ENCODE measurements at regions not wholly inside any gene's neighbourhood (a gene's known extent, or its start where the extent isn't known, plus 50 kb on each side); places are given as distances from the start of the nearest gene placed in this dataset.
"Not testable (repeated sequence)": the region's sequence is repeated elsewhere in the genome, so short reads cannot be mapped to it uniquely, and the experiment has no call there.

DNA sequence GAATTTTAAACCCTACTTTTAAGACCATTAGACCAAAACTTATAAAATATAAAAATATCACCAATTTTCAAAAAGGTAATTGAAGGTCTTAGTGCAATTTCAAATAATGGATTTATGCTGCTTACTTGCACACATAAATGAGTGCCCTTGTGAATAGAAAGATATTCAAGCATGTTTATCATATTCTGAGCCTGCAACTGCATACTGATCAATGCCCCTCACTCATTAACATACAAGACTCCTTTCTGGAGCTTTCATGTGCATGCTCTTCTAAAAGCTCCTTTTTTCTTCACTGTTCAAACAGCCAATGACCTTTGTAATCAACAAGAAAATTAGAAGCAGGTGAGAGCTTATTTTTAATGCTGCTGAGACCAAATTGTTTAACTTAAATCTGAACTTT, 1139.3 kb downstream of the HACE1 start:
- no peak for DNase-seq
- intact Hi-C loops (cut with DNase I) = no loop called here

DNA sequence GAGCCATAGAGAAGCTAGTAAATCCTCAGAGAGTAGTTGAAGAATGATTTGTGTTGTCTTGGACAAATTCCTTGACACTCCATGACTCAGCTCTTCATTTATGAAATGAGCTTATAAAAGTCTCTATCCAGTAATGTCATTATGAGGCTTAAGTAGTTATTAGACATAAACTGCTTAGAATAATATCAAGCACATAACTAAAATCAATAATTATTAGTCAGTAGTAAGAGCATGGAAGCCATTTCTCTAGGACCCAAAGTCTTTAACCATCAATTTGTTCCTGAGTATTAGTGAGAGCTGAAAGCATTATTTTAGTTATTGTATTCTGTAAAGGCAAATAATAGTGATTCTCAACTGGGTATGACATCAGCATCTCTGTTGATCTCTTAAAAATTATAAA, 1140.2 kb downstream of the HACE1 start:
- no peak for DNase-seq
- intact Hi-C loops (cut with DNase I) = no loop called here

DNA sequence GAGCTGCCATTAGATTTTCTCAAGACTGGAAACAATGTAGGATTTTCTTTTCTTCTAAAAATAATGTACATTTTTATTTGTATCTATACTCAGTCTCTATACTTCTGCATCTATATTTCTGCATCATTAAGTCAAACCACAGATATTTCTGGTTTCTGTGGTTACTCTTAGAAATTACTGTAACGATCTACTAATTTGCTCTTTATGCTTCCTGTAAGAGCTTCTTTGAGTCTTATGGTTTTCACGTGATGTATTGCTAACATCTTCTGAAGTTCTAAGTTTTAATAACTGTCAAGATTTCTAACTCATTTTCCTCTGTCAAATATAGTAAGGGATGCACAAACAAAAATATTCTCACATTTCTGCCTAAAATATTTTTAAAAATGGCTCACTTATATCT, 1144.5 kb downstream of the HACE1 start:
- DNase-seq = no peak
- intact Hi-C loops (cut with DNase I) = no loop called here

DNA sequence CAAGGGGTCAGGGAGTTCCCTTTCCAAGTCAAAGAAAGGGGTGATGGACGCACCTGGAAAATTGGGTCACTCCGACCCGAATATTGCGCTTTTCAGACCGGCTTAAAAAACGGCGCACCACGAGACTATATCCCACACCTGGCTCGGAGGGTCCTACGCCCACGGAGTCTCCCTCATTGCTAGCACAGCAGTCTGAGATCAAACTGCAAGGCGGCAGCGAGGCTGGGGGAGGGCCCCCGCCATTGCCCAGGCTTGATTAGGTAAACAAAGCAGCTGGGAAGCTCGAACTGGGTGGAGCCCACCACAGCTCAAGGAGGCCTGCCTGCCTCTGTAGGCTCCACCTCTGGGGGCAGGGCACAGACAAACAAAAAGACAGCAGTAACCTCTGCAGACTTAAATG, 1150.5 kb downstream of the HACE1 start:
- intact Hi-C loops (cut with DNase I) = not testable (repeated sequence)
- peak in 2 of 10 donors; percentile 41 to 81 for DNase-seq

DNA sequence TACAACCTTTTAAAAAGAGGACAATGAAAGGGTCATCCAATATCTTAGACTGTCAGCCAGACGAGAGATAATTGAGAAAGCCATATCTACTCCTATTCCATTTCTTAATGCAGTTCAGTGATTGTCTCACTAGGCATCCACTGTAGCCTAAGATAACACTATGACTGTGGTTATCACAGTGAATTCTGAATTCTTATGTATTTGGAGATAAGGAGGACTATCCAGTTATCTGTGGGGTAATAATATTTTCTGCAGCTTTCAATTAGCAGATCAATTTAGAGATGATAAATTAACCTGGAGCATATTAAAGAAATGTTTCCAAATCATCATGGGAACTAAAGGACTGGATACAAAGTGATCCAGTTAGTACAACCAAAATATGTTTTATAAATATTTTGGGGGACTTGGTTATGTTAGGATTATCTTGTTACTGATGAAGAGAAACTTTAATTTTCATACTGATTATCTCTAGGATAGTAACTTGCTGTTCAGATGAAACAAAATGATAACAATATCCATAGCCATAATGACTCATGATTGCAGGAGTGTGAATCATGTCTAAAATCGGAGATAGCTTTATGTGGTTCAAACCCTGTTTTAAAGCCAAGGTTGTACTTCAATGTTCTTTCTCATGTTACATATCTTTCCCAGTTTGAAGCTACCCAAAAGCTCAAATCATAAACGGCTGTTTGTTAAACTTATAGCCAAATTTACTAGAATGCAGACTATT, 1152.0 kb downstream of the HACE1 start:
- intact Hi-C loops (cut with DNase I) = no loop called here
- no peak for DNase-seq

DNA sequence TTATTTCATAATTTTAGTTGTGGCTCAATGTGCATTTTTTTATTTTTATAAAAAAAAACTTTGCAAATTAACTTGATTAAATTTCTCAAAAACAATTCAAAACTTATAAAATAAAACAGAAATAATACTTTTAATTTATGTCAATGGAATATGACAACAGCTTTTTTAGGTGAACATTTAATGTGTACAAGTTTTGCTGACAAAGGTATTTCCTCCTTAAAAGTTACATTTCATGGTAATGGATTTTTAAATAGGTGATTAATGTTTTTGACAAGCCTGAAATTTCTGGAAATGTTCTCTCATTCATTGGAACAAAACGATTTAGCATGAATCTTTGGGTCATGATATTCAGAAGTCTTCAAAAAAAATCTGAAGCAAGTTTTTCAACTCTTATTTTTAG, 1160.0 kb downstream of the HACE1 start:
- DNase-seq = no peak
- intact Hi-C loops (cut with DNase I) = no loop called here

DNA sequence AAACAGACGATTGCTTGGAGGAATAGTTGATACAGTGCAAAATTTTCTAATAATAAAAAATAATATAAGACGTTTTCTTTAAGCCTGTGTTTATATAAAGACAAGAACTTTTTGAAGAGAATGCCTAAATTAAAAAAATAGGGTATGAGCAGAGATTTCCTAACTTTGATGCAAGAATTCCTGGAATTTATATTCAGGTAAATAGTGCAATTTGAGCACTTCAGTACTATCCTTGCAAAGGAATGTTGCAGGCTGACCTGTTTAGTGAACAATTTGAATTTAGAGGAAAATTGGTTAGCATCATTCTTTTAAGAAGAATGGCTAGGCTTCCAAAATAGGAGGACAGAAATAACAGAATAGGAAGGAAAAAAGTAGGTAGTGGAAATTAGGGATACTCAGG, 1172.3 kb downstream of the HACE1 start:
- intact Hi-C loops (cut with DNase I) = no loop called here
- no peak for DNase-seq

DNA sequence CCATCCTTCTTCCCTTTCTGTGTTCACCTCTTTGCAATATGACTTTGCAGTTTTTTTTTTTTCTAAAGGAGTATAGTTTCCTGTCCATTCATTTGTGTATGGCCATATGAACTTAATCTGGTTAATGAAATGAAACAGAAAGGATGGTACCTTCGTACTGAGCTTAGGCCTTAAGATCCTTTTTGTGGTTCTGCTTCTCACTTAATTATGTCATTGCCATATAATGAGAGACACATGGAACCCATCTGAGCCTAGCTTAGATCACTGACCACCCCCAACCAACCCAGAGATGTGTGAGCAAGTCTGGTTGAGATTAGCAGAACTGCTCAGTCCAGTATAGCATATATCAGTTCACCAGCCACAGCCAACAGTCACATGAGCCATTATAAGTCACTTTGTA, 1179.6 kb downstream of the HACE1 start:
- no peak for DNase-seq
- intact Hi-C loops (cut with DNase I) = no loop called here

DNA sequence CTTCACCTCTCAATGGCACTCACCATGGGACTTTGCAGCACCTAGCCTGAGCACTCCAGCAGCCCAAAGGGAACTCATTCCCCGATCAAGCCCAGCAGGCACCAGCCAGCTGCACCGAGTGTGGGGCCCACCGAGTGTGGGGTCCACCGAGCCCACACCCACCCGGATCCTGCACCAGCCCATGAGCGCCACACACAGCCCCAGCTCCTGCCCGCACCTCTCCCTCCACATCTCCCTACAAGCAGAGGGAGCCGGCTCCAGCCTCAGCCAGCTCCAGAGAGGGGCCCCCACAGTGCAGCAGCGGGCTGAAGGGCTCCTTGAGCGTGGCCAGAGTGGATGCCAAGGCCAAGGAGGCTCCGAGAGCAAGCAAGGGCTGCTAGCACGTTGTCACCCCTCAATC, 1182.4 kb downstream of the HACE1 start:
- peak in 2 of 10 donors; percentile 29 to 69 for DNase-seq
- intact Hi-C loops (cut with DNase I) = no loop called here

DNA sequence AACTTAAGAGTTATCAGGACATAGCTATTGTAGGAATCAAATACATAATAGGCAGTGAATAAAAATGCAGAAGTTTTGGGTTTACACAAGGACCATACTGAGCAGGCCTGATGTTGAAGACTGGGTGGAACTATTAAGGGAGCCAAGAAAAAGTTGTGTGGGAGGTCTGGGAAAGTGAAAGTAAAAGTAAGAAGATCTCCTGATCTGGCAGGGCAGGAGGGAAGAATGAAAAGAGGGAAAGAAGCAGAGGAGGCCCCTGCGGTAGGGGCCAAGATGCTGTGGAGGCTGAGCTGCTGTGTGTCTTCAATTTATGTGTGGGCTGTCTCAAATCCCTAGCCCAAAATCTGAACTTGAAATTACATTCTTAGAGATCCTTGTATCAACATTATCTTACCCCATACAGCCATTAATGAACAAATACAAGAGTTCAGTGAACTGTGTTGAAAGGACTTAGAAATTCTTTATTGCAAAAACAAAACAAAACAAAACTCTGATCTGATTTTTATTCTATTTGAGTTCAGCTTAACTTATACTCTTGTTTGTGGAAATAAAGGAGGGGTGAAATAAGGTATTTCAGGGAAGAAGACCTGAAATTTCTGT, 1183.8 kb downstream of the HACE1 start:
- intact Hi-C loops (cut with DNase I) = no loop called here
- DNase-seq = no peak

DNA sequence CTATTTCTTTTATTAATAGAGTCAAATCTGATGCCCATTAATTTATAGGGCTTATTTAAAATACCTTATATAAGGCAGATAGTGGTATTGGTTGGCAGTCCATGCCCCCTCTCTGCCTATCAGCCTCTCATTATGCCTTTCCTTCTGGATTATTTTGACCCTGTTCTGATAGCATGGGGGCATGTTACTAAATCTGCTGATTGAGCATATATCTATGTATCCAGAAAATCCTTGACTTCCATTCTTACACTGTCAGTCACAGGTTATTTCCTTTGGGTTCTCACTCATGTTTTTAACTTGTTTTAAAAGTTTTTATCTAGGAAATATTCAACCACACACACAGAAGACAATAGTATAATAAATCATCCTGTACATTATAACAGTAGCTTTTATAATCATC, 1184.9 kb downstream of the HACE1 start:
- no peak for DNase-seq
- intact Hi-C loops (cut with DNase I) = no loop called here

DNA sequence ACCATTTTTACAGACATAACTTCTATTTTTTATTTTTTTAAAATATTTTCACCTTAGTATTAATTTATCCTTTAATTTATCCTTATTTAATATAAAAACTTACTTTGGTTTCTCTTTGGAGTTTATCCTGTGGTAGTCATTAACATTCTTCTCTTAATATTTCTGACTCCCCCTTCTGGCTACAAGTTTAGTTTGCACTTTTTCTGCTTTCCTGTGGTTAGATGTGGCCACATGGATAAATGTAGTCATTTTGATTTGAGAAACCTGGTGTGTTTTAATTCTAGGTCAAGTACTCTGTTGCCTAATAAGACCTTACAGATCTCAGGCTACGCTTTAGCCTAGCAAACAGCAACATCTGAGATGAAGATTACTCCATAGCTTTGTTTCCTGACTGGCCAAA, 1187.5 kb downstream of the HACE1 start:
- intact Hi-C loops (cut with DNase I) = no loop called here
- DNase-seq = no peak

DNA sequence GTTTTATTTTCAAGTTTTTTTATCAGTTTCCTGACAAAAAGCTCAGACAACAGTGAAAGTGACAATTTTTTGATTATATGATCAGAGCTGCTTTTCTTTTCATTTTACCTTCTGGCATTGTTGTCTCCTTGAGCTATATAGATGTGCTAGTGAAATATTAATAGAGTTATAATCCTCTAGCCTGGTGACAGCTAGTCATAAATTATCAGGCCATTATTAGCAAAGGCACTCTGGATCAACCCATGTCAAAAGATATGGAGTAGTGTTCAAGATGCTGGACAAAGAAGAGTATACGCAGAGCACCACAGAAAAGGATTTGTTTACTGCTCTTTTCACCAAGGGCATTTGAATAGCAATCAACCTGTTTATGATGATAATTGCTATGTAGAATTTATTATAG, 1230.1 kb downstream of the HACE1 start:
- intact Hi-C loops (cut with DNase I) = no loop called here
- no peak for DNase-seq

DNA sequence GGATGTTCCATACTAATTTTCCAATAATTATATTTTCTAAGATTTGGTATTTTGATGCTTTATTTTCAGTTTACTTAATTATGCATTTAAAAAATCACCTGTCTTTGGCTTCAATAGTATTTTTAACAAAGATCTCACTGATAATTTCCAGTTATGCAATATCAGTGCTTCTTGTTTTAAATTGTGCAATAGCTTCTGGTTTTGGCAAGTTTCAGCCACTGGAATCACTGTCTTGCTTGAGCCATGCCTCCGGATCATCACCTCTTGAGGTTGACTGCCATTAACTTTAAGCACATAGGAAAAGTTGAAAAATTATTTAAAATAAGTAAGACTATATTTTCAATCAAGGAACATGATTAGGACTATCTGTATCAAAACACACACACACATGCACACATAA, 1242.1 kb downstream of the HACE1 start:
- no peak for DNase-seq
- intact Hi-C loops (cut with DNase I) = no loop called here

DNA sequence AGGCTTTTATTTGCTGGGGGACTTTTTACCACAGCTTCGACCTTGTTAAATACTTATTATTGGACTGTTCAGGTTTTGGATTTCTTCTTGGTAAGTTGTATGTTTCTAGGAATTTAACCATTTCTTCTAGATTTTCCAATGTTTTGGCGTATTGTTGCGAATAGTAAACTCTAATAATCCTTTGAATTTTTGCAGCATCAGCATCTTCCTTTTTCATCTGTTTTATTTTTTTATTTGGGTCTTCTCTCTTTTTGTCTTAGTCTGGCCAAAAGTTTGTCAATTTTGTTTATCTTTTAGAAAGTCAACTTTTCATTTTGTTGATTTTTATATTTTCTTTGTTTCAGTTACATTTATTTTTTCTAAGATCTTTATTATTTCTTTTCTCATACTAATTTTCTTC, 1272.0 kb downstream of the HACE1 start:
- intact Hi-C loops (cut with DNase I) = no loop called here
- no peak for DNase-seq

DNA sequence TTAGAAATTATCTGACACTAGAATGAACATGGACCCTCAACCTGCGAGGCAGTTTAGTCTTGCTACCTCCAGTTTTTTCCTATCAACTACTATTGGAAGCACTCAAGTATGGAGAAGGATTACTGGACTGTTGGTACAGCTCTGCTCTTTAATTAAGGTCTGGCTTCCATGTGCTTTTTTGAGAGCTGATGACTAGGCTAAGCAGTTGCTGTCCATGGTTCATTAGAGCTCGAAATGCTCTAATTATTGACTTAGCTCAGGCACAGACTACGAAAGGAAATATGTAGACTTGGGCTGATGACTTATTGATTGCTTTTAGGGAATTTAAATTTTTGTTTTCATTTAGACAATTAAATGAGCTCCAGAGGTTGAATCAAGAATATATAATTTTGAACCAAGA, 1281.6 kb downstream of the HACE1 start:
- intact Hi-C loops (cut with DNase I) = no loop called here
- DNase-seq = no peak

DNA sequence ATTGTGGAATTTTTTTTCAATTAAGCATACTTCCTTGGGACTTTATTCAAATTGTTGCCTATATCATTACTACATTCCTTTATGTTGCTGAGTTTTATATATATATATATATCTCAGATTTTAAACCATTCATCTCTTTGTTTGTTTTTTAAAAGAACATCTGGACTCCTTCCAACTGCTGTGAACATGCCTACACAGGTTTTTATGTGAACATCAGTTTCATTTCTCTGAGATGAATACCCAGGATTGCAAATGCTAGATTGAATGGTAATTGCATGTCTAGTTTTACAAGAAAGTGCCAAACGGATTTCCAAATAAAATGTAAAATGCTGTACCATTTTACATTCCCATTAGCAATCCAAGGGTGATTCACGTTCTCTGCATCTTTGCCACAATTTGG, 1289.3 kb downstream of the HACE1 start:
- no peak for DNase-seq
- intact Hi-C loops (cut with DNase I) = no loop called here

DNA sequence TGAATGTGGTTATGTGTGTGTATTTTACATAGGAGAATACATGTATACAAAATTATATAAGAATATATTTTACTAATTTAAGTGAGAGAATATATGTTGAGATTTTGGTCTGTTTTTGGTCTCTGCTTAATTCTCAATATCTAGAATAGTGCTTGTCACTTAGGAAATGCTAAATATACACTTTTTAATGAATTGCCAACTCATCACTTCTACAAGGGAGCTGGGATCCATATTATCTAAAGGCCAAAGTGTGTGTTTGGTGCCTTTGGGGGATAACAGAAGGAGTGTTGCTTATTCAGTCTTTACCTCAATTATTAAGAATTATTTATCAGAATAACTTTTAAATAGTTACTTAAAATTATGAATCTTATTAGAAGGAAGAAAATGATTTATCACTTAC, 1304.8 kb downstream of the HACE1 start:
- intact Hi-C loops (cut with DNase I) = no loop called here
- no peak for DNase-seq

DNA sequence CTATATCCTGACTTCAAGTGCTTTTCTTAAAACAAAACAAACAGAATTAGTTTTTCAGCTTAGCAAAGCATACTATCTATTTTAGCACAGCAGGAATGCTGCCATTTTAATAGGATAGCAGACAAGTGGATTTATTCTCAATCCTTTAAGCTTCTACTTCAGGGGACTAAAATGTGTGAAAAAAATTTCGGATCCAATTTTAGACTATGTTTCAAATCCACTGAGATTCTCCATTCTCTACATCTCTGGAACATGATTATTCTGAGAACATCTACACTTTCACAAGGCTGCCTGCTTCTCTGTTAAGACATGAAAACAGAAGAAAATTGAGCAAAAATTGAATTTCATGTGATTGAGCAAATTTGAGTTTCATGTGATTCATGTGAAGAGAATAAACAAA, 1321.3 kb downstream of the HACE1 start:
- DNase-seq = no peak
- intact Hi-C loops (cut with DNase I) = no loop called here

DNA sequence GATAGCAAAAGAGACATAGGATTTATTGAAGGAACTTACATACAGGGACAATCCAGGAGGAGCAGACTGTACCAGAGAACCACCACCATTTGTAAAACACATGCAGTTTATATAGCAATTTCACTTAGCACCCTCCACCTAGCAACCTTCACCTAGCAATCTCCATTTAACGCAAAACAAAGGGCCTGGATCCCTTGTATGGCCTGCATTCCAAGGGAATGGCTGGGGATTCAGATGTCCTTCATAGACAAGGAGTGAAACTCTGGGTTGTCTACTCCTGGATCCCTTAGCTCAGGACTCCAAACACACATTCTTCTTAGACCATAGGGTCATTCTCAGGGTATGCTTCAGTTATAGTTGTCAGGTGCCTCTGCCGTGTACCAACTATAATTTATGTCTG, 1324.9 kb downstream of the HACE1 start:
- intact Hi-C loops (cut with DNase I) = no loop called here
- DNase-seq = no peak

DNA sequence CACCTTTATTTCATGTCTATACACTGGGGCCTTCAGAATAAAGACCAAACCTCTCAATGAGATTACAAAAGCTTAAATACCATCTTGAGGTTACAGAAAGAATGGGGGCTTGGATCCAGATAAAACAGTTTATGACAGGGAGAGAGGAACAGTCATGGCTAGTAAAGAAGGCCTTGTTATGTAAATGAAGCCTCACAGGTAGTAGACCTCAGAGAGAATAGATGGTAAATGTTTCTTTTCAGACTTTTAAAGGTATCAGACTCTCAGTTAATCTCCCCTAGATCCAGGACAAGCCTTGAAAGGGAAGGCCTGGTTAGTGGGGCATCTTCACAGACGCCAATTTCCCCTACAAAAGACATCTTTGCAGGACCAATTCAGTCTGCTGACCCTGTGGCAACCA, 1325.6 kb downstream of the HACE1 start:
- intact Hi-C loops (cut with DNase I) = no loop called here

DNA sequence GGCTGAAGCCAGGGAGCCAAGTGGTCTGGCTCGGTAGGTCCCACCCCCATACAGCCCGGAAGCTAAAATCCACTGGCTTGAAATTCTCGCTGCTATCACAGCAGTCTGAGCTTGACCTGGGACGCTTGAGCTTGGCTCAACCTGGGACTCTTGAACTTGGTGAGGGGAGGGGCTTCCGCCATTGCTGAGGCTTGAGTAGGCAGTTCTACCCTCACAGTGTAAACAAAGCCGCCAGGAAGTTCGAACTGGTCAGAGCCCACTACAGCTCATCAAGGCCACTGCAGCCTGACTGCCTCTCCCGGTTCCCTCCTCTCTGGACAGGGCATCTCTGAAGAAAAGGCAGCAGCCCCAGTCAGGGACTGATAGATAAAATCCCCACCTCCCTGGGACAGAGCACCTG, 1337.7 kb downstream of the HACE1 start:
- intact Hi-C loops (cut with DNase I) = no loop called here
- peak in 1 of 10 donors; percentile 55 for DNase-seq

More for the DNA sequence above, 1325.6 kb downstream of the HACE1 start:
- no peak for DNase-seq

DNA sequence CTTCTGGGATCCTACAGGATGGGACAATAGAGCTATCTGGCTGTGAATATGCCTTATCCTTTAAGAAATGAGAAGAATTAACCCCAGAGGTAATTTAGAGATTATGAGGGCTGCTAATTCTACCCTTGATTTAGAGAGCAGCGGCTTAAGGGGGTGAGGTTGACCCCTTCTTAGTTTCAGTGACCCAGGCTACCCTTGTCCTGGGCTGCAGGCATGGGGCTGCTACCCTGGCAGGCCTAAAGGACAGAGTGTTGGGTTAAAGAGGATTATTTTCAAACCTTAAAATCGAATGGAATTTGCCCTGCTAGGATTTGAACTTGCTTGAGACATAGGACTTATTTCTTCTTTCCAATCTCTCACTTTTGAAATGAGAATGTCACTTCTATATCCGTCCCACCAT, 1343.4 kb downstream of the HACE1 start:
- peak in 1 of 10 donors; percentile 31 for DNase-seq
- intact Hi-C loops (cut with DNase I) = no loop called here
